NB4 (cell line): ENCODE measurements at regions not wholly inside any gene's neighbourhood (a gene's known extent, or its start where the extent isn't known, plus 50 kb on each side); places are given as distances from the start of the nearest gene placed in this dataset.

Experiments
- POLR2A ChIP-seq: IDR thresholded peaks from 2 replicates; pipeline ENCODE4 v1.6.1; 2011; ENCODE audit warnings: mild to moderate bottlenecking; ENCODE audit not compliant: insufficient read length; ENCODE audit errors: extremely low read depth
- TF ChIP-seq, protein P1 (sequence below): IDR thresholded peaks from 2 replicates; pipeline ENCODE4 v1.6.1; 2011; ENCODE audit warnings: low read depth, low read length
- TF ChIP-seq, protein P2 (sequence below): IDR thresholded peaks from one replicate; pipeline ENCODE4 v1.5.1; 2012; ENCODE audit warnings: low read depth, low read length

DNA sequence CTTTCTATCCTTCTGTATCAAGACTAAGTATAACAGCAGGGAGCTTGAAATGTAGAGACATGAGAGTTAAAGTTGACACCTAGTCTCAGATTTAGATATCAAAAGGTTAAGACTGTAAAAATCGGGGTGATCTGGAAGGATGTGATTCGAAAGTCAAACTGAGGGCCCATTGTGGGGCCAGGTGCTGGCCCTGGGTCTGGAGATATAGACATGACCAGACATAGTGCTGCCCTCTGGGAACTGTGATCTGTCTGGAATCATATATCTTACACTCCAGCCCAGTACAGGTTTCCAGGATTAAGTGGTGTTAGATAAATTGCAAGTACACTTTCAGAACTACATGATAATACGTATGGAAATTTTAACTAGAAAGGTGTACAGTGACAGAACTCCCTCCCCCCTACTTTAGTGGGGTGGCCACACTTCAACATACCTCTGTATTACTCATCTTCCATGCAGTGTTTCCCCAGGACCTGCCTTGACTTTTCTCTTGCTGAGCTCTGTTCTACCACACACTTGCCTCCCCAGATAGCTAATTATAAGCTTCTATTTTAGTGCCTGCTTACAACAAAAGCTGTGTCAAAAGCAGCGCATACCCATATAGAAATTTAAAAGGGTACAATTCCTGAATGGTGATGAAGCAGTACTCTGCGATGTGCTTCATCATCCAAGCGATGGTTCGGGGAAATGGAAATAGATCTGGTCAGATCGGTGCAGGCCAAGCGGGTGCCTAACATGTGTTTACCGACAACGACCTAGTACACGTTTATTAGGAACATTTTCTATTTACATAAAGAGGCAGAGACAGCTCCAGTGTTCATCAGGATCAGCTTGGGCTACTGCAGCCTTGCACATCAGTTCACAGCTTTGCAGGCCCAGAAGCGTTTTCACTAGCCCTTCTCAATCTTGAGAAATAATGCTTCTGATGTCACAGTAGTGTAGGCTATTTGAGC, 68.7 kb downstream of the ARF6 start:
- TF ChIP-seq, protein P1, sequence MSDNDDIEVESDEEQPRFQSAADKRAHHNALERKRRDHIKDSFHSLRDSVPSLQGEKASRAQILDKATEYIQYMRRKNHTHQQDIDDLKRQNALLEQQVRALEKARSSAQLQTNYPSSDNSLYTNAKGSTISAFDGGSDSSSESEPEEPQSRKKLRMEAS, result no peak
- TF ChIP-seq POLR2A, result no peak
- TF ChIP-seq, protein P2, sequence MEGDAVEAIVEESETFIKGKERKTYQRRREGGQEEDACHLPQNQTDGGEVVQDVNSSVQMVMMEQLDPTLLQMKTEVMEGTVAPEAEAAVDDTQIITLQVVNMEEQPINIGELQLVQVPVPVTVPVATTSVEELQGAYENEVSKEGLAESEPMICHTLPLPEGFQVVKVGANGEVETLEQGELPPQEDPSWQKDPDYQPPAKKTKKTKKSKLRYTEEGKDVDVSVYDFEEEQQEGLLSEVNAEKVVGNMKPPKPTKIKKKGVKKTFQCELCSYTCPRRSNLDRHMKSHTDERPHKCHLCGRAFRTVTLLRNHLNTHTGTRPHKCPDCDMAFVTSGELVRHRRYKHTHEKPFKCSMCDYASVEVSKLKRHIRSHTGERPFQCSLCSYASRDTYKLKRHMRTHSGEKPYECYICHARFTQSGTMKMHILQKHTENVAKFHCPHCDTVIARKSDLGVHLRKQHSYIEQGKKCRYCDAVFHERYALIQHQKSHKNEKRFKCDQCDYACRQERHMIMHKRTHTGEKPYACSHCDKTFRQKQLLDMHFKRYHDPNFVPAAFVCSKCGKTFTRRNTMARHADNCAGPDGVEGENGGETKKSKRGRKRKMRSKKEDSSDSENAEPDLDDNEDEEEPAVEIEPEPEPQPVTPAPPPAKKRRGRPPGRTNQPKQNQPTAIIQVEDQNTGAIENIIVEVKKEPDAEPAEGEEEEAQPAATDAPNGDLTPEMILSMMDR, result no peak
